NCI-H69 (cell line): ENCODE measurements at regions not wholly inside any gene's neighbourhood (a gene's known extent, or its start where the extent isn't known, plus 50 kb on each side); places are given as distances from the start of the nearest gene placed in this dataset.

Experiments used
- DNase-seq: peaks from one replicate; lab custom pipeline; 2025; lab: John Stamatoyannopoulos, UW

DNA sequence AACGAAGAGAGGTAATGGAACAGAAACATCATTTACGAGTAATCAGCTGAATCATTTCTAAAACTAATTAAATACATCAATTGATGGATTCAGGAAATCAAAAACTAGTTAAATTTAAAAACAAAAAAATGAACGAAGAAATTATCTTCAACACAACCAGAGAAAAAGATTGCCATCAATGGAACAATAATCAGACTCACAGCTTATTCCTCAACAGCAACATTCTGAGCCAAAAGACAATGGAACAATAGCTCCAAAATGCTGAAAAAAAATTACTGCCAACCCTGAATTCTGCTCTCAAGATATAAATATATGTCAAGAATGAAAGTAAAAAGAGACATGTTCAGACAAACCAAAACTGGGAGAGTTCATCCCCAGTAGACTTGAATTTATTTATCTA lies 65.5 kb upstream of the KLF3 start:
- no peak for DNase-seq

DNA sequence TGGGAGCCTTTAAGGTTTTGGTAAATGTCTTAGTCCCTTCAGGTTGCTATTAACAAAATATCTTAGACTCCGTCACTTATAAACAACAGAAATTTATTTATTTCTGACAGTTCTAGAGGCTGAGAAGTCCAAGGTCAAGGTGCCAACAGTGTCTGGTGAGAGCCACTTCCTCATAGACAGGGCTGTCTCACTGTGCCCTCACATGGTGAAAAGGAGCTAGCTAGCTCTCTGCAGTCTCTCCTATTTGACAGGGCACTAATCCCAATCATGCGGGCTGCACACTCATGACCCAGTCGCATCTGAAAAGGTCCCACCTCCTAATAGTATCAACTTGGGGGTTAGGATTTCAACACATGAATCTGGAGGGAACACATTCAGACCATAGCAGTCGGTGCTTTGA lies 63.4 kb upstream of the KLF3 start:
- DNase-seq, result peak; percentile 14

DNA sequence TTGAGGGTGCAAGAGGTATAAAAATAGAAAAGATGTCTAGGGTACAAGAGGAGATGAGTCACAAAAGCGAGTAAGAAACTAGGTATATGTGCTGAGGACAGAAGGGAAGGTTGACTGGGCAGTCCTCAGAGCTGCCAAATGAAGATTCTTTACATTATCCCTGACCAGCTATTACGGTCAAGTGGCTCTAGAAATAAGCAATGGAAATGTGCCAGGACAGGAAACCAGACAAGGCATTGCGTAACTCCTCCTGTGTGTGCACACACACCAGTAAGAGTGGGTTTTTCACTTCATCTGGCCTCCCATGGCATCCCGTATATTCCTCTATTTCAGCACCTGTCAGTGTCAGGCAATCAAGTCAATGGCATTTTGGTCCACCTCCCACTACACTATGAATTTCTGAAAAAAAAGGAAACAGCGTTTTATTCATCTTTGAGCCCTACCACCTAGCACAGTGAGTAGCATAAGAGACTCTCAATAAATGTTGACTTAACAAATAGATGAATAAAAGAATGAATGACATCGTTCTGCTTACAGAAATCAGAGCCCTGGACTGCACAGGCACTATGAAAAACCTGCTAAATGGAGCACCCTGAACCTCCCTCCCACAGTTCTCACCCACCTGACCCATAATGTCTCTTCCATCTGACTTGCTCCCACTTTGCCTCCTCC lies 62.6 kb upstream of the KLF3 start:
- DNase-seq, result peak; percentile 80

DNA sequence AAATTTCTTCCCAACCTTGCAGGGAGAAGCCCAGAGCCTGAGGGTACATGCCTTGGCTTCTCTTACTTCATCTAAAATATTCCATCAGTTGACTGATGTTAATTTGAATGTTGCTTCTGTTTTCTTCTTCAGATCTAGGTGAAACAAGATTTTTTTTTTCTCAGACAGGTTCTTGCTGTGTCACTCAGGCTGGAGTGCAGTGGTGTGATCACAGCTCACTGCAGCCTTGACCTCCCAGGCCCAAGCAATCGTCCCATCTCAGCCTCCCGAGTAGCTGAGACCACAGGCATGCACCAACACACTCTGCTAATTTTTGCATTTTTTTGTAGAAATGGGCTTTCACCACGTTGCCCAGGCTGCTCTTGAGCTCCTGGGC lies 62.1 kb upstream of the KLF3 start:
- no peak for DNase-seq

DNA sequence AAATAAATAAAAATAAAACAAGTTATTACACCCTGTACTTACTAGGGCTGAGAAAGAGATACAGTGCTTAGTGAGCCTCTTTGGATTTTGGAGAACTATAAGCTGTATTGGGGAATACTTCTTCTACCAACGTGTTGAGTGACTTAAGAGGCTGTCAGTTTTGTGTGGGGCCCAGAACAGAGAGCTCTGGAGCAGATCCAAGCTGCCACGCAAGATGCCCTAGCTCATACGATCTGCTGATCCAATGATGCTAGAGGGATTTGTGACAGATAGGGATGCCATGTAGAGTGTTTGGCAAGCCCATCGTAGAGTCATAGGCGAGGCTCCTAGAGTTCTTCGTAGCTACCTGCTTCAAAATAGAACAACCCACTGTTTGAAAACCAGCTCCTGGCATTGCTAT lies 60.3 kb upstream of the KLF3 start:
- DNase-seq, result no peak

- no peak for DNase-seq
These were observed 58.7 kb upstream of the KLF3 start for GRCh38 chr4:38605181-38605752.

DNA sequence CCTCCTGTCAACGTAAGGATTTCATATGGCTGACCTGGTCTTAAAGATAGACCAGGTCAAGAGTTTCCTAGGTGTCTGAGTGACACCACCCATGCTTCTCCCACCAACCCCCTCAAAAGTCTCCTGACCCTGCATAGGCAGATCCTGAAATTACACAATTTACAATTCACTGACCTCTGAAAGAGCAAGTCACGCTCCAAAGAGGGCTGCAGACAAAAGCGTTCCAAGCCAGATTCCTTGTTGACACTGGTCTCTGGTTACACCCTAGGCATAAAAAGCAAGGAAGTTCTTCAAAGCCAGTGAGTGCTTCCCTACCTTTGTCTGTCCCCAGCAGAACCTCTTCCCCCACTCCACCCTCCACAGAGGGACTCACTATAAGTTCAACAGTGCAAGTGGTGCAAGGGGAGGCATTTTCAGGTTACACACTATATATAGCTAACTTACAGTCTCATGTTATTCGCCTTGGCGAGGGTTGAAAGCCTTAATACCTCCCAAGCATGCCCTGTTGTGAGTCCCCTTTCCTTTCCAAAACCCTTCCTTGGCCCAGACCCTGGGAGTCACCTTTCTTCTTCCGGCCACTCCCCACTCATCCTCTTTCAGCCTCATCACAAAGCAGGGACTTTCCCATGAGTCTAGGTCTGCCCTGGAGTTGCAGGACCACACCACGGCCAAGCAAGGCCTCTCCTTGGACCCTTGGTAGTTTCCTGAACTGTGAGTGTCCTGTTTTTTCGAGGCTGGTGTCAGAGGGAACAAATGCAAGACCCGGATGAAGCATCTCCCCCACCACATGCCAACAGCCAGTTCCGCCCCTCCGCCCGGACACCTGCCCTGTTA lies 58.0 kb upstream of the KLF3 start:
- peak; percentile 81 for DNase-seq

- no peak for DNase-seq
These were observed 57.5 kb upstream of the KLF3 start for GRCh38 chr4:38606587-38606905.

GRCh38 chr4:38609614-38610013 lies 54.4 kb upstream of the KLF3 start:
- no peak for DNase-seq

- no peak for DNase-seq
These were observed 53.5 kb upstream of the KLF3 start for GRCh38 chr4:38610521-38610920.

- peak; percentile 43 for DNase-seq
These were observed 53.0 kb upstream of the KLF3 start for GRCh38 chr4:38610966-38611431.

GRCh38 chr4:38611676-38612075 lies 52.3 kb upstream of the KLF3 start:
- no peak for DNase-seq

DNA sequence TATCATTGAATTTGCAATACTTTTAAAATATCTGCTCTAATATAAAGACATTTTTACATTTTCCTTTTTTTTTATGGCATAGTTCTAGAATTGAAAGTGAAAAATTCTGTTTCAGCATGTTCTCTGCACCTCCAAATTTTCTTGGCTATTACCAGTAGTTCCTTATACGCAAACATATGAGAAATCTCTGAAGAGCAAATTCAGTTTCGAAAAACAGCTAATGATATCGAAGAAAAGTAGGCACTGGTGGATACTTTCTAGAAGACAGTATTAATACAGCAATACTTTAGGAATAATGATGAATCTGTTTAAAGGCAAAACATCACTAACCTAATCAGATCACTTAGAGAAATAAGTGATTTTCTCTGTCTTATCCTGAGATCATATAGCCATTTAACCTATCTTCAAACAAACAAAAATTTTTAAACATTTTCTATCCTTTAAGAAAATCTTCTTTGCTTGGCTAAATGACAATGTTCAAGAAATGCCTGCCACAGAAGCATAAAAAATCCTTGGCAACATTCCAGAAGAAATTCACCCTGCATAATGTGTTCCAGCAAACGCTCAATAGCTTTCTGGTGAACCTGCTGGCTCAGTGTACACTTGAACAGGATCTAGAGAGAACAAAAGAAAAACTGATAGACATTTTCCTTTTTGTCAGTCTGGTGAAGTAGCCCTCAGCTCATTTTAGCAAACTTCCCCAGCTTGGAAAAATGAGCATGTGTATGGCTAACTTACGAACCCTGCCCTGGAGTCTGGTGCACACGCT lies 51.2 kb upstream of the KLF3 start:
- DNase-seq, result peak; percentile 79
